A549 (cell line): ENCODE measurements at regions not wholly inside any gene's neighbourhood (a gene's known extent, or its start where the extent isn't known, plus 50 kb on each side); places are given as distances from the start of the nearest gene placed in this dataset.

Source experiments
- ATAC-seq, 2 experiments: fragments of 200-7000 bp in 1 of 2; fragments of >200 bp in 1 of 2; cut with Nextera tagmentation in 1 of 2; cut with Tn5 transposase in 1 of 2; 3 replicates each; pipeline versions ENCODE4 v1.8.0 to v1.9.1; 2018 to 2020; ENCODE audit warnings: mild to moderate bottlenecking in 1 of 2, moderate library complexity in 1 of 2
- CTCF ChIA-PET: fragments of 300-600 bp; sonication (Branson Sonifier 250); formaldehyde crosslinking; extraction: SDS; loops from one replicate; lab custom pipeline; 2021; ENCODE audit warnings: antibody characterized with exemption, inconsistent platforms; lab: Yijun Ruan, JAX
- POLR2A ChIA-PET: fragments of 350-600 bp; formaldehyde crosslinking; extraction: SDS; loops from one replicate; lab custom pipeline; 2021; ENCODE audit warnings: antibody characterized with exemption, inconsistent platforms; lab: Yijun Ruan, JAX
- DNase-seq, 2 experiments: peaks; one replicate each; pipeline versions ENCODE4 v3.0.0 to v3.0.0-alpha.2; 2011 to 2016; ENCODE audit warnings: low read depth in 1 of 2, low spot score in 1 of 2
- FAIRE-seq: peaks from 2 replicates; lab custom pipeline; 2011; peaks lifted over from hg19 to GRCh38; lab: Jason Lieb, UNC
- H3K27ac ChIP-seq, 2 experiments: fragments of >200 bp; sonication (Bioruptor Twin); formaldehyde crosslinking; 3 replicates each; pipeline ENCODE4 v1.5.1; 2016 to 2017
- H3K4me1 ChIP-seq: fragments of >200 bp; sonication (Bioruptor Twin); formaldehyde crosslinking; 3 replicates; pipeline ENCODE4 v1.6.1; 2016
- H3K4me2 ChIP-seq: fragments of >200 bp; sonication (Bioruptor Twin); formaldehyde crosslinking; 3 replicates; pipeline ENCODE4 v1.6.1; 2016
- H3K4me3 ChIP-seq: fragments of >200 bp; sonication (Bioruptor Twin); formaldehyde crosslinking; 3 replicates; pipeline ENCODE4 v1.5.1; 2016
- H3K9me3 ChIP-seq: fragments of >200 bp; sonication (Bioruptor Twin); formaldehyde crosslinking; 3 replicates; pipeline ENCODE4 v1.6.1; 2016
- CHD4 ChIP-seq: fragments of 200-600 bp; sonication (generic); IDR thresholded peaks from 2 replicates; pipeline ENCODE4 v1.6.1; 2016; ENCODE audit warnings: antibody characterized with exemption, mild to moderate bottlenecking, borderline replicate concordance
- EHF ChIP-seq: fragments of 250-450 bp; sonication (Bioruptor Pico); IDR thresholded peaks from 2 replicates; pipeline ENCODE4 v1.5.0; 2020; ENCODE audit warnings: mild to moderate bottlenecking
- EP300 ChIP-seq, 2 experiments: fragments of >200 bp; sonication (Bioruptor Twin); formaldehyde crosslinking; IDR thresholded peaks; 2 replicates in 1 of 2; 3 replicates in 1 of 2; pipeline ENCODE4 v1.6.1; 2016 to 2017
- FOSB ChIP-seq: fragments of 250-450 bp; sonication (Bioruptor Pico); IDR thresholded peaks from 2 replicates; pipeline ENCODE4 v1.5.0; 2020; ENCODE audit warnings: mild to moderate bottlenecking, moderate library complexity
- FOSL2 ChIP-seq, 2 experiments: fragments of 450-650 bp in 1 of 2; fragments of >200 bp in 1 of 2; sonication (Bioruptor Twin) in 1 of 2; formaldehyde crosslinking; IDR thresholded peaks; 2 replicates each; pipeline versions ENCODE4 v1.5.0 to v1.6.1; 2016 to 2020; ENCODE audit warnings: mild to moderate bottlenecking in 1 of 2, moderate library complexity in 1 of 2
- GATA3 ChIP-seq: IDR thresholded peaks from 2 replicates; pipeline ENCODE4 v1.6.1; 2012; ENCODE audit warnings: borderline replicate concordance
- HDAC2 ChIP-seq: fragments of 200-600 bp; sonication (generic); IDR thresholded peaks from 2 replicates; pipeline ENCODE4 v1.6.1; 2016
- HOXB5 ChIP-seq: fragments of 250-450 bp; sonication (Bioruptor Pico); IDR thresholded peaks from 2 replicates; pipeline ENCODE4 v1.5.0; 2020; ENCODE audit warnings: mild to moderate bottlenecking, moderate library complexity
- JUN ChIP-seq, 2 experiments: fragments of >200 bp; sonication (Bioruptor Twin); formaldehyde crosslinking; IDR thresholded peaks; 2 replicates in 1 of 2; 3 replicates in 1 of 2; pipeline ENCODE4 v1.6.1; 2016 to 2017
- JUNB ChIP-seq: fragments of >200 bp; sonication (Bioruptor Twin); formaldehyde crosslinking; IDR thresholded peaks from 2 replicates; pipeline ENCODE4 v1.6.1; 2016
- KDM1A ChIP-seq: fragments of 200-600 bp; sonication (generic); IDR thresholded peaks from 2 replicates; pipeline ENCODE4 v1.6.1; 2016; ENCODE audit warnings: low read depth, mild to moderate bottlenecking
- KDM5A ChIP-seq: fragments of 200-600 bp; sonication (generic); IDR thresholded peaks from 2 replicates; pipeline ENCODE4 v1.6.1; 2016; ENCODE audit warnings: antibody characterized with exemption, mild to moderate bottlenecking
- MAX ChIP-seq: IDR thresholded peaks from 2 replicates; pipeline ENCODE4 v1.6.1; 2012
- MAZ ChIP-seq: fragments of 150-350 bp; IDR thresholded peaks from 2 replicates; pipeline ENCODE4 v1.6.1; 2014; ENCODE audit warnings: antibody characterized with exemption, low read depth, low read length, borderline replicate concordance
- NFE2L2 ChIP-seq: fragments of 150-350 bp; conservative IDR thresholded peaks from 2 replicates; pipeline ENCODE4 v1.6.1; 2014; ENCODE audit warnings: low read length
- NPAS2 ChIP-seq: fragments of 250-450 bp; sonication (Bioruptor Pico); IDR thresholded peaks from 2 replicates; pipeline ENCODE4 v1.8.0; 2022; ENCODE audit warnings: mild to moderate bottlenecking, moderate library complexity, borderline replicate concordance
- POLR2AphosphoS2 ChIP-seq: conservative IDR thresholded peaks from 2 replicates; pipeline ENCODE4 v1.6.1; 2012; ENCODE audit warnings: low read length, improper control_type of control experiment, inconsistent platforms
- RAD21 ChIP-seq, 2 experiments: fragments of >200 bp in 1 of 2; sonication (Bioruptor Twin) in 1 of 2; formaldehyde crosslinking in 1 of 2; IDR thresholded peaks in 1 of 2; conservative IDR thresholded peaks in 1 of 2; 2 replicates in 1 of 2; 3 replicates in 1 of 2; pipeline ENCODE4 v1.6.1; 2012 to 2018; ENCODE audit warnings: inconsistent platforms in 1 of 2
- RARB ChIP-seq: fragments of 250-450 bp; sonication (Bioruptor Pico); IDR thresholded peaks from 2 replicates; pipeline ENCODE4 v1.8.0; 2021; ENCODE audit warnings: mild to moderate bottlenecking, moderate library complexity
- RCOR1 ChIP-seq: fragments of 150-350 bp; IDR thresholded peaks from 2 replicates; pipeline ENCODE4 v1.6.1; 2014; ENCODE audit warnings: antibody characterized with exemption, low read length, low read depth
- RNF2 ChIP-seq: fragments of 200-600 bp; sonication (generic); IDR thresholded peaks from 2 replicates; pipeline ENCODE4 v1.6.1; 2016; ENCODE audit warnings: low read depth, mild to moderate bottlenecking, antibody characterized with exemption, moderate library complexity, borderline replicate concordance
- TP53 ChIP-seq: fragments of 250-450 bp; sonication (Bioruptor Pico); IDR thresholded peaks from 2 replicates; pipeline ENCODE4 v1.5.0; 2021; ENCODE audit warnings: mild to moderate bottlenecking, moderate library complexity
- ZFP36 ChIP-seq: fragments of 450-650 bp; IDR thresholded peaks from 2 replicates; pipeline ENCODE4 v1.6.1; 2014; ENCODE audit warnings: borderline replicate concordance; ENCODE audit not compliant: partially characterized antibody
- ZSCAN20 ChIP-seq: fragments of 250-450 bp; sonication (Bioruptor Pico); IDR thresholded peaks from 2 replicates; pipeline ENCODE4 v1.8.0; 2022; ENCODE audit warnings: mild to moderate bottlenecking, moderate library complexity
- WGBS: methylation state at CpG from one replicate; pipeline ENCODE4 v1.1.6; 2017; ENCODE audit errors: missing lambda C conversion rate; 5-methylcytosine and 5-hydroxymethylcytosine counted together
- TF ChIP-seq, protein P1 (sequence below): IDR thresholded peaks from 2 replicates; pipeline ENCODE4 v1.6.1; 2012
- TF ChIP-seq, protein P2 (sequence below): fragments of 250-450 bp; sonication (Bioruptor Pico); IDR thresholded peaks from 2 replicates; pipeline ENCODE4 v1.5.0; 2020; ENCODE audit warnings: low read depth, mild to moderate bottlenecking, moderate library complexity

DNA sequence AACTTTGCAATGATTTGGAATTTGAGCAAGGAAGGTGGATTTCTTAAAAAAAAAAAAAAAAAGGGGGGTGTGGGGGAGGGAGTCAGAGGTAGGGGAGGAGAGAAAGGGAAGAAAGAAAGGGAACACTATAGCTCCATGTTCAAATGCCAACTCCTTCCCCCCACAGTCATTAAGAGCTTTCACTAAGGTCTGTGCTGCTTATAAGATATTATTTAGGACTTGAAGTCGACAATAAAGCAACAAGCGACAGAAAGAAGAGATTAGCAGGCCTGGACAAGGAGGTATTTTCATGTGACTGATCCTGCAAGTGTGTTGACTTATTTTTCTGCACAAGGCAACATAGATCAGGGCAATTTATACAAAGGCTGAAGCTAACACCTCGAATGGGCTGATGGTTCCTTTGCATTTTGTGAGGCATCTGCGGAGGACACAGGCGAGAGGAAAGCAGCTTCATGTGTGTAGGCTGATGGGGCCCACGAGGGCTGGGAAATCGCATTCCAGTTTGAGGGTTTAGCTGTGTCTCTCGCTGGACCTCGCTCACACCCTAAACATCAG, 382.0 kb downstream of the SOX11 start:
- ChIA-PET POLR2A (no interaction called here), CTCF (no interaction called here)
- no peaks in the 10 kb centered on the region for H3K9me3 ChIP-seq
- 20% methylated on average over 9 of the region's 9 CpGs for WGBS
- ATAC-seq: no peak
- FAIRE-seq: no peak
- no peaks in the 10 kb centered on the region for H3K4me1 ChIP-seq
- TF ChIP-seq FOSB (CRISPR knock-in tag): no peak
- no peak for TF ChIP-seq RARB (CRISPR knock-in tag)
- no peak for TF ChIP-seq HOXB5 (CRISPR knock-in tag)
- H3K4me2 ChIP-seq: 0 out of 3 replicates have a peak overlapping the region, but pooled peaks have one; percentile 19
- no peak overlapping the region for H3K4me3 ChIP-seq
- no peak for DNase-seq
- no peak overlapping the region for H3K27ac ChIP-seq

DNA sequence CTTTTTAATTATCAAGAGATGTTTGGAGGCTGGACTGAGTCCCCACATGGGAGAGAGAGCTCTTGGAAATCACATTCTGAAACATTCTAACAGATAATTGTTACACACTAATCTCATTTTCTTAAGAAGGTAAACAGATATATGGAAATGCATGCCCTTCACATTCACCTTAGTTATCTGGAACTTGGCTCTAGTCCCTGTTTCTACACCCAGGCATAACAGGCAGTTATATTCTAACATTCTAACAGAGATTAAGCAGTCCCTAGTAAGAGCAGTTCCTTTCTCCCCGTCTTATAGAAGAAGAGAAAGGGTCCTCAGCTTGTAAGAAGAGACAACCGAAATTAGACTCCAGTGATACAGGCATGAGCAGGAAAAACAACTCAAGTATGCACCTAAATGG, 385.4 kb downstream of the SOX11 start:
- ChIA-PET POLR2A (no interaction called here), CTCF (no interaction called here)
- ATAC-seq (no peak), DNase-seq (no peak), FAIRE-seq (no peak)
- Histone ChIP-seq H3K27ac (no peak overlapping the region), H3K4me2 (no peak overlapping the region), H3K4me3 (no peak overlapping the region), H3K9me3 (no peaks in the 10 kb centered on the region), H3K4me1 (no peaks in the 10 kb centered on the region)
- WGBS: 4% methylated on average over 2 of the region's 2 CpGs
- TF ChIP-seq JUNB (no peak), EHF (CRISPR knock-in tag) (no peak), JUN (IDR thresholded peaks at IDR 0.05) (no peak), KDM1A (no peak), RAD21 (conservative IDR thresholded peaks at IDR 0.05 in 1 of 2, IDR thresholded peaks at IDR 0.05 in 1 of 2) (no peak), MAZ (no peak), RCOR1 (no peak), NPAS2 (CRISPR knock-in tag) (no peak), RNF2 (no peak), MAX (no peak), ZFP36 (no peak)
- TF ChIP-seq, protein P1, sequence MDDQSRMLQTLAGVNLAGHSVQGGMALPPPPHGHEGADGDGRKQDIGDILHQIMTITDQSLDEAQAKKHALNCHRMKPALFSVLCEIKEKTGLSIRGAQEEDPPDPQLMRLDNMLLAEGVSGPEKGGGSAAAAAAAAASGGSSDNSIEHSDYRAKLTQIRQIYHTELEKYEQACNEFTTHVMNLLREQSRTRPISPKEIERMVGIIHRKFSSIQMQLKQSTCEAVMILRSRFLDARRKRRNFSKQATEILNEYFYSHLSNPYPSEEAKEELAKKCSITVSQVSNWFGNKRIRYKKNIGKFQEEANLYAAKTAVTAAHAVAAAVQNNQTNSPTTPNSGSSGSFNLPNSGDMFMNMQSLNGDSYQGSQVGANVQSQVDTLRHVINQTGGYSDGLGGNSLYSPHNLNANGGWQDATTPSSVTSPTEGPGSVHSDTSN: no peak

DNA sequence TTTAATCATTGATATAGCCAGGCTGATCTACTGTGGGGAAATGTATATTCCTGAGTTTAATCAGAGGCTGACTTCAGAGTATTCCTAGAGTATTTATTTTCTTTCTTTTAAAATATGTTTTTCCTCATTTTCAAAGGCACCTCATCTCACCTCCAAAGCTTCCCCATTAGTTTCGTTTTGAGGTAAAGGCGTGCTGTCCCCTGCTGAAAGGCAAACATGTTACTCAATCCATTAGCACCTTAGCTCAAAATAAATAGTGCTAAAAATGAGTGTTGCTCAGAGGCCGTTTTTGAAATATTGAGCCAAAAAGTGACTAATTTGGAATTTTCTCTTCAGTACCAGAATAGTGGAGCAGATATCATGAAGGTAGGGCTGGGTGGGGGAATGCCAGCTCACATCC, 386.2 kb downstream of the SOX11 start:
- no peak for ATAC-seq
- H3K4me3 ChIP-seq: no peak overlapping the region
- no peak for FAIRE-seq
- no peaks in the 10 kb centered on the region for H3K4me1 ChIP-seq
- WGBS: 3% methylated on average over 3 of the region's 3 CpGs
- no peak overlapping the region for H3K4me2 ChIP-seq
- CTCF ChIA-PET: no interaction called here
- no peak for DNase-seq
- POLR2A ChIA-PET: no interaction called here
- no peaks in the 10 kb centered on the region for H3K9me3 ChIP-seq
- TF ChIP-seq TP53 (CRISPR knock-in tag) (no peak), NFE2L2 (no peak), POLR2AphosphoS2 (no peak), KDM5A (no peak), ZSCAN20 (CRISPR knock-in tag) (no peak), FOSL2 (IDR thresholded peaks at IDR 0.05) (no peak), FOSL2 (CRISPR knock-in tag; IDR thresholded peaks at IDR 0.05) (no peak), GATA3 (no peak), RARB (CRISPR knock-in tag) (no peak), EHF (CRISPR knock-in tag) (no peak), HOXB5 (CRISPR knock-in tag) (no peak), HDAC2 (no peak), RAD21 (conservative IDR thresholded peaks at IDR 0.05 in 1 of 2, IDR thresholded peaks at IDR 0.05 in 1 of 2) (no peak), EP300 (IDR thresholded peaks at IDR 0.05) (no peak), CHD4 (no peak), RNF2 (no peak)
- TF ChIP-seq, protein P2, sequence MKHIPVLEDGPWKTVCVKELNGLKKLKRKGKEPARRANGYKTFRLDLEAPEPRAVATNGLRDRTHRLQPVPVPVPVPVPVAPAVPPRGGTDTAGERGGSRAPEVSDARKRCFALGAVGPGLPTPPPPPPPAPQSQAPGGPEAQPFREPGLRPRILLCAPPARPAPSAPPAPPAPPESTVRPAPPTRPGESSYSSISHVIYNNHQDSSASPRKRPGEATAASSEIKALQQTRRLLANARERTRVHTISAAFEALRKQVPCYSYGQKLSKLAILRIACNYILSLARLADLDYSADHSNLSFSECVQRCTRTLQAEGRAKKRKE (CRISPR knock-in tag): no peak
- no peak overlapping the region for H3K27ac ChIP-seq
